ENCODE measurements at regions not wholly inside any gene's neighbourhood (a gene's known extent, or its start where the extent isn't known, plus 50 kb on each side); places are given as distances from the start of the nearest gene placed in this dataset.

- WGBS, 4 donors = 77 to 90% (median 83%) methylated on average over 2 to 3 of the region's 3 CpGs
These were observed 113.0 kb downstream of the MMRN1 start for GRCh38 chr4:90007494-90008167.

GRCh38 chr4:90012918-90013317 lies 114.3 kb upstream of the CCSER1 start:
- Histone ChIP-seq H3K36me3 (replicated peaks in 1 of 2) (no peaks in the 10 kb centered on the region), H3K27ac (no peak overlapping the region), H3K9me3 (replicated peaks in 1 of 3) (no peaks in the 10 kb centered on the region), H3K27me3 (no peaks in the 10 kb centered on the region), H3K4me1 (replicated peaks in 1 of 2) (no peaks in the 10 kb centered on the region), H3K4me3 (no peak overlapping the region)
- no peak for DNase-seq
- 79 to 84% (median 82%) methylated on average over 4 of the region's 4 CpGs for WGBS, 4 donors
- intact Hi-C loops (cut with DNase I) = no loop called here
- TF ChIP-seq POLR2A (IDR thresholded peaks at IDR 0.05) = no peak
- no peak for TF ChIP-seq CTCF (IDR thresholded peaks at IDR 0.05)

More at GRCh38 chr4:90007494-90008167, 113.0 kb downstream of the MMRN1 start:
- Histone ChIP-seq H3K4me1 (replicated peaks in 1 of 2) (no peaks in the 10 kb centered on the region), H3K27ac (no peak overlapping the region), H3K36me3 (replicated peaks in 1 of 2) (no peaks in the 10 kb centered on the region), H3K27me3 (no peaks in the 10 kb centered on the region), H3K4me3 (no peak overlapping the region), H3K9me3 (replicated peaks in 1 of 3) (no peaks in the 10 kb centered on the region)
- DNase-seq = no peak
- TF ChIP-seq POLR2A (IDR thresholded peaks at IDR 0.05) (no peak), CTCF (IDR thresholded peaks at IDR 0.05) (no peak)
- intact Hi-C loops (cut with DNase I) = no loop called here

GRCh38 chr4:90024519-90024918 lies 102.7 kb upstream of the CCSER1 start:
- WGBS, 4 donors = 64 to 73% (median 68%) methylated on average over 1 of the region's 1 CpG
- no peaks in the 10 kb centered on the region for H3K36me3 ChIP-seq (replicated peaks in 1 of 2)
- intact Hi-C loops (cut with DNase I) = no loop called here

GRCh38 chr4:90025248-90025647 lies 101.9 kb upstream of the CCSER1 start:
- intact Hi-C loops (cut with DNase I) = no loop called here
- Histone ChIP-seq H3K27ac (no peak overlapping the region), H3K27me3 (no peaks in the 10 kb centered on the region), H3K36me3 (replicated peaks in 1 of 2) (no peaks in the 10 kb centered on the region), H3K9me3 (replicated peaks in 1 of 3) (no peaks in the 10 kb centered on the region), H3K4me3 (no peak overlapping the region), H3K4me1 (replicated peaks in 1 of 2) (no peaks in the 10 kb centered on the region)
- peak in 1 of 6 experiments; percentile 20 for TF ChIP-seq CTCF (IDR thresholded peaks at IDR 0.05)
- TF ChIP-seq POLR2A (IDR thresholded peaks at IDR 0.05) = no peak
- WGBS, 4 donors = 31 to 48% (median 34%) methylated on average over 1 of the region's 1 CpG
- no peak for DNase-seq

More at GRCh38 chr4:90024519-90024918, 102.7 kb upstream of the CCSER1 start:
- no peak overlapping the region for H3K27ac ChIP-seq
- no peaks in the 10 kb centered on the region for H3K4me1 ChIP-seq (replicated peaks in 1 of 2)
- no peak overlapping the region for H3K4me3 ChIP-seq
- DNase-seq = no peak
- H3K27me3 ChIP-seq = no peaks in the 10 kb centered on the region
- TF ChIP-seq CTCF (IDR thresholded peaks at IDR 0.05) = no peak
- no peak for TF ChIP-seq POLR2A (IDR thresholded peaks at IDR 0.05)
- no peaks in the 10 kb centered on the region for H3K9me3 ChIP-seq (replicated peaks in 1 of 3)
